ENCODE measurements at regions not wholly inside any gene's neighbourhood (a gene's known extent, or its start where the extent isn't known, plus 50 kb on each side); places are given as distances from the start of the nearest gene placed in this dataset.

DNA sequence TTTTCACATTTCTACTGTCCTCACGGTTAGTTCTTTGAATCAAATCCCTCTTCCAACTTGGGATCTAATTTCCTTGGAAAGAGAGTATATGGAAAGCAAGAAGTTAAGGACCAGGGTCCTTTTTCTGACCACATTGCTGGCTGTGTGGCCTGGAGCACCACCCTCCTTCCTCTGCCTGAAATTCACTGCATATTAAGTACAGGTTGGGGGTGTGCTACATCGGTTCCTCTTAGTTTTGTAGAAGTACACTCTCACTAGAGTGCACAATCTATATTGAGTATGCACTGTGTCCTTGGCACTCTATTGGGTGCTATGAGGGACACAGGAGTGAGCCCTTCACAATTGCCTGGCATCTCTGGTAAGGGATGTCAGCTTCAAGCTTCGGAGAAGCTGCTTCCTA, 53.8 kb upstream of the KLF9 start:
- H3K23ac ChIP-seq (ENCODE audit: low read depth, low read length, poor library complexity) = no peak overlapping the region
- no peak overlapping the region for H2BK120ac ChIP-seq (ENCODE audit: low read depth, low read length)
- peaks cover 0 to 12% (median 0%) of the 10 kb centered on the region in 3 experiments for H3K27me3 ChIP-seq (ENCODE audit: control insufficient read depth in 3 of 3, insufficient read depth in 3 of 3, low read depth in 1 of 3, low read length in 3 of 3)
- H2BK12ac ChIP-seq (ENCODE audit: low read length) = no peak overlapping the region
- no peak overlapping the region for H3K4me3 ChIP-seq (ENCODE audit: low read length in 2 of 2)
- H3K79me1 ChIP-seq (ENCODE audit: low read depth, low read length) = no peaks in the 10 kb centered on the region
- no peak overlapping the region for H3K14ac ChIP-seq (ENCODE audit: low read length)
- no peak overlapping the region for H4K8ac ChIP-seq (ENCODE audit: low read depth, low read length)
- H3K4me2 ChIP-seq (ENCODE audit: insufficient read depth, low read length, poor library complexity, severe bottlenecking) = no peak overlapping the region
- WGBS, 2 donors (ENCODE audit: extremely low coverage in 2 of 2, insufficient read length in 2 of 2, insufficient replicate concordance in 1 of 2) = no CpG with 5 or more reads among the region's 3 CpGs
- H4K91ac ChIP-seq (ENCODE audit: low read depth, low read length, poor library complexity) = no peak overlapping the region
- peaks cover 0 to 3% of the 10 kb centered on the region in 2 donors for H3K4me1 ChIP-seq (ENCODE audit: control insufficient read depth in 2 of 2, insufficient read depth in 1 of 2, low read depth in 1 of 2, low read length in 2 of 2)
- H3K9me3 ChIP-seq (replicated peaks in 1 of 2; ENCODE audit: control insufficient read depth in 2 of 2, insufficient read depth in 1 of 2, low read depth in 1 of 2, low read length in 2 of 2) = no peaks in the 10 kb centered on the region
- H2BK15ac ChIP-seq (ENCODE audit: low read length) = no peak overlapping the region
- no peak overlapping the region for H2AK5ac ChIP-seq (ENCODE audit: low read depth, low read length)
- no peak overlapping the region for H2AFZ ChIP-seq (ENCODE audit: low read length)
- DNase-seq (ENCODE audit: low spot score) = no peak
- no peak overlapping the region for H3K9ac ChIP-seq (ENCODE audit: low read depth, low read length, poor library complexity)
- no peak overlapping the region for H3K4ac ChIP-seq (ENCODE audit: low read length)
- no peak overlapping the region for H3K18ac ChIP-seq (ENCODE audit: low read length)
- no peak overlapping the region for H3K27ac ChIP-seq (replicated peaks; ENCODE audit: low read length)
- H2BK5ac ChIP-seq (ENCODE audit: low read length) = no peak overlapping the region
- H3K36me3 ChIP-seq (replicated peaks in 1 of 2; ENCODE audit: control insufficient read depth in 2 of 2, insufficient read depth in 2 of 2, low read length in 2 of 2) = no peaks in the 10 kb centered on the region

DNA sequence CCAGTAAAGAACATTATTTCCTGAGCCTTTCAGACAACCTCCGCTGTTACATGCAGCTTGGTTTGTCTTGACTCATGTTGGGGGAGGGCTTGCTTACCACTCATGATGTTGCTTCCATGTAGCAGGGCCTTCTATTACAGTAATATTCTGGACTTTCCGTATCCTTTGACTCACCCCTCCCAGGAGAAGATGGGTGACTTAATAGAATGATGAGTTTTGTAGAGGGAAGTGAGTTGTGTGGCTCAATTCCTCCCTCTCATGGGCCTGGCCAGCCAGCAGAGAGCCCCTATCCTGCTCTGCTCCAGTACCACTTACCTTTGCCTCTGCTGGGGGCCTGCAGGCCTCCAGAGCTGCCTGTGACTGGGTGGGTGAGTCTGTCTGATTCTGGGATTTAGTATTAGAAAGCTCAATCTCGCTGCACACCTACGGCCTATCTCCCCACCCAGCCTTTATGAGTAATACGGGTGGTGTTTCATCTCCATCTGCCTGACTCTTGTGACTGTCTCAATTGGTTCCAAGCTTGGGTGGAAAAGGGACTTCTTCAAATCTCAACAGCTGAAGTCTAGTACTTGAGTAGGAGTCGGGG, 52.6 kb upstream of the KLF9 start:
- Histone ChIP-seq H2BK5ac (ENCODE audit: low read length) (no peak overlapping the region), H3K4me2 (ENCODE audit: insufficient read depth, low read length, poor library complexity, severe bottlenecking) (no peak overlapping the region), H3K27me3 (ENCODE audit: control insufficient read depth in 3 of 3, insufficient read depth in 3 of 3, low read depth in 1 of 3, low read length in 3 of 3) (peaks cover 0 to 12% (median 0%) of the 10 kb centered on the region in 3 experiments), H3K9me3 (replicated peaks in 1 of 2; ENCODE audit: control insufficient read depth in 2 of 2, insufficient read depth in 1 of 2, low read depth in 1 of 2, low read length in 2 of 2) (no peaks in the 10 kb centered on the region), H2BK12ac (ENCODE audit: low read length) (no peak overlapping the region), H3K14ac (ENCODE audit: low read length) (no peak overlapping the region), H2AFZ (ENCODE audit: low read length) (no peak overlapping the region), H3K27ac (replicated peaks; ENCODE audit: low read length) (no peak overlapping the region), H2BK15ac (ENCODE audit: low read length) (no peak overlapping the region), H2BK120ac (ENCODE audit: low read depth, low read length) (no peak overlapping the region), H2AK5ac (ENCODE audit: low read depth, low read length) (no peak overlapping the region), H3K23ac (ENCODE audit: low read depth, low read length, poor library complexity) (no peak overlapping the region), H3K4ac (ENCODE audit: low read length) (no peak overlapping the region), H3K79me1 (ENCODE audit: low read depth, low read length) (no peaks in the 10 kb centered on the region), H3K4me1 (ENCODE audit: control insufficient read depth in 2 of 2, insufficient read depth in 1 of 2, low read depth in 1 of 2, low read length in 2 of 2) (no peaks in the 10 kb centered on the region), H3K9ac (ENCODE audit: low read depth, low read length, poor library complexity) (no peak overlapping the region), H3K18ac (ENCODE audit: low read length) (no peak overlapping the region), H4K8ac (ENCODE audit: low read depth, low read length) (no peak overlapping the region), H4K91ac (ENCODE audit: low read depth, low read length, poor library complexity) (no peak overlapping the region), H3K36me3 (replicated peaks in 1 of 2; ENCODE audit: control insufficient read depth in 2 of 2, insufficient read depth in 2 of 2, low read length in 2 of 2) (no peaks in the 10 kb centered on the region), H3K4me3 (ENCODE audit: low read length in 2 of 2) (no peak overlapping the region)
- no CpG with 5 or more reads among the region's 6 CpGs for WGBS, 2 donors (ENCODE audit: extremely low coverage in 2 of 2, insufficient read length in 2 of 2, insufficient replicate concordance in 1 of 2)
- DNase-seq (ENCODE audit: low spot score) = no peak

DNA sequence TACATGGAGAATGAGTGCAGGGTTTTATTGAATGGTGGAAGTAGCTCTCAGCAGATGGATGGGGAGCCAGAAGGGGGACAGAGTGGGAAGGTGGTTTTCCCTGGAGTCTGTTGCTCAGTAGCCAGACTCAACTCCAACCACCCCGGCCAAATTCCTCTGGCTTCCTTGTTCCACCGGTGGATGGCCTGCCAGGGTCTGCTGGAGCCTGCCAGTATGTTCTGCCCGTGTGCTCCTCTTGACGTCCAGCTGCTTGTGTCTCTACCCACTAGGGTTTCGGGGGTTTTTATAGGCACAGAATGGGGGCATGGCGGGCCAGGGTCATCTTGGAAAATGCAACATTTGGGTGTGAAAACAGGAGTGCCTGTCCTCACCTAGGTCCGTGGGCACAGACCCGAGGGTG, 51.4 kb upstream of the KLF9 start:
- no peak overlapping the region for H3K4me2 ChIP-seq (ENCODE audit: insufficient read depth, low read length, poor library complexity, severe bottlenecking)
- H3K14ac ChIP-seq (ENCODE audit: low read length) = no peak overlapping the region
- H3K4me1 ChIP-seq (ENCODE audit: control insufficient read depth in 2 of 2, insufficient read depth in 1 of 2, low read depth in 1 of 2, low read length in 2 of 2) = no peaks in the 10 kb centered on the region
- H3K18ac ChIP-seq (ENCODE audit: low read length) = no peak overlapping the region
- no peak overlapping the region for H3K27ac ChIP-seq (replicated peaks; ENCODE audit: low read length)
- no peak overlapping the region for H2BK120ac ChIP-seq (ENCODE audit: low read depth, low read length)
- no peak overlapping the region for H3K4ac ChIP-seq (ENCODE audit: low read length)
- no peaks in the 10 kb centered on the region for H3K9me3 ChIP-seq (replicated peaks in 1 of 2; ENCODE audit: control insufficient read depth in 2 of 2, insufficient read depth in 1 of 2, low read depth in 1 of 2, low read length in 2 of 2)
- H3K36me3 ChIP-seq (replicated peaks in 1 of 2; ENCODE audit: control insufficient read depth in 2 of 2, insufficient read depth in 2 of 2, low read length in 2 of 2) = no peaks in the 10 kb centered on the region
- no peak overlapping the region for H3K23ac ChIP-seq (ENCODE audit: low read depth, low read length, poor library complexity)
- H2AFZ ChIP-seq (ENCODE audit: low read length) = no peak overlapping the region
- H3K4me3 ChIP-seq (ENCODE audit: low read length in 2 of 2) = no peak overlapping the region
- H2AK5ac ChIP-seq (ENCODE audit: low read depth, low read length) = no peak overlapping the region
- no peak for DNase-seq (ENCODE audit: low spot score)
- H3K27me3 ChIP-seq (ENCODE audit: control insufficient read depth in 3 of 3, insufficient read depth in 3 of 3, low read depth in 1 of 3, low read length in 3 of 3) = peaks cover 0 to 12% (median 0%) of the 10 kb centered on the region in 3 experiments
- no peak overlapping the region for H4K8ac ChIP-seq (ENCODE audit: low read depth, low read length)
- H2BK12ac ChIP-seq (ENCODE audit: low read length) = no peak overlapping the region
- H3K79me1 ChIP-seq (ENCODE audit: low read depth, low read length) = no peaks in the 10 kb centered on the region
- H4K91ac ChIP-seq (ENCODE audit: low read depth, low read length, poor library complexity) = no peak overlapping the region
- WGBS, 2 donors (ENCODE audit: extremely low coverage in 2 of 2, insufficient read length in 2 of 2, insufficient replicate concordance in 1 of 2) = no CpG with 5 or more reads among the region's 8 CpGs
- no peak overlapping the region for H2BK15ac ChIP-seq (ENCODE audit: low read length)
- no peak overlapping the region for H2BK5ac ChIP-seq (ENCODE audit: low read length)
- no peak overlapping the region for H3K9ac ChIP-seq (ENCODE audit: low read depth, low read length, poor library complexity)

DNA sequence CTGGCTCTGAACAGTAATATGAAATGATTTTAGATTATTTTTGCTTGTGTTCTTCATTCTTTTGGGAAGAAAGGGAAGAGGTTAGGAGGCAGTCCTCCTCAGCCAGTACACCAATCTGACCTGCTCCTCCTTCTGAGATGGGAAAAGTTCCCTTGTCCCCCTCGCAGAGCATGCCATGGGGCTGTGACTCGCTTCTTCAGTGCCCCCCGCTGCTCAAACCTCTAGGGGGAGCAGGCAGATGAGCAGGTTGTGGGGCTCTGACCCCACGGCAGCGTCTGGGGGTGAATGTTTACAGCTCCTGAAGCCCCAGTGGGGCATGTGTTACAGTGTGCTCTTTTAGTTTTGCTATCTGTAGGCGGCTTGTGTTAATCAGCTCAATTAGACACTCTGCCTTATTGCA, 50.9 kb upstream of the KLF9 start:
- Histone ChIP-seq H2BK15ac (ENCODE audit: low read length) (no peak overlapping the region), H4K91ac (ENCODE audit: low read depth, low read length, poor library complexity) (no peak overlapping the region), H3K23ac (ENCODE audit: low read depth, low read length, poor library complexity) (no peak overlapping the region), H3K14ac (ENCODE audit: low read length) (no peak overlapping the region), H4K8ac (ENCODE audit: low read depth, low read length) (no peak overlapping the region), H3K9me3 (replicated peaks in 1 of 2; ENCODE audit: control insufficient read depth in 2 of 2, insufficient read depth in 1 of 2, low read depth in 1 of 2, low read length in 2 of 2) (no peaks in the 10 kb centered on the region), H3K4me2 (ENCODE audit: insufficient read depth, low read length, poor library complexity, severe bottlenecking) (no peak overlapping the region), H3K79me1 (ENCODE audit: low read depth, low read length) (no peaks in the 10 kb centered on the region), H3K4me3 (ENCODE audit: low read length in 2 of 2) (no peak overlapping the region), H3K18ac (ENCODE audit: low read length) (no peak overlapping the region), H2BK12ac (ENCODE audit: low read length) (no peak overlapping the region), H3K27me3 (ENCODE audit: control insufficient read depth in 3 of 3, insufficient read depth in 3 of 3, low read depth in 1 of 3, low read length in 3 of 3) (peaks cover 0 to 10% (median 0%) of the 10 kb centered on the region in 3 experiments), H2AFZ (ENCODE audit: low read length) (no peak overlapping the region), H3K4ac (ENCODE audit: low read length) (no peak overlapping the region), H2BK120ac (ENCODE audit: low read depth, low read length) (no peak overlapping the region), H3K9ac (ENCODE audit: low read depth, low read length, poor library complexity) (no peak overlapping the region), H3K27ac (replicated peaks; ENCODE audit: low read length) (no peak overlapping the region), H3K36me3 (replicated peaks in 1 of 2; ENCODE audit: control insufficient read depth in 2 of 2, insufficient read depth in 2 of 2, low read length in 2 of 2) (no peaks in the 10 kb centered on the region), H3K4me1 (ENCODE audit: control insufficient read depth in 2 of 2, insufficient read depth in 1 of 2, low read depth in 1 of 2, low read length in 2 of 2) (no peaks in the 10 kb centered on the region), H2AK5ac (ENCODE audit: low read depth, low read length) (no peak overlapping the region), H2BK5ac (ENCODE audit: low read length) (no peak overlapping the region)
- WGBS, 2 donors (ENCODE audit: extremely low coverage in 2 of 2, insufficient read length in 2 of 2, insufficient replicate concordance in 1 of 2) = no CpG with 5 or more reads among the region's 6 CpGs
- DNase-seq (ENCODE audit: low spot score) = no peak
